Breast epithelium (tissue), 3 donors: ENCODE measurements at regions not wholly inside any gene's neighbourhood (a gene's known extent, or its start where the extent isn't known, plus 50 kb on each side); places are given as distances from the start of the nearest gene placed in this dataset.

Source experiments
- POLR2A ChIP-seq: fragments of 450-650 bp; IDR thresholded peaks from one replicate; pipeline ENCODE4 v1.6.1; 2016; ENCODE audit warnings: antibody characterized with exemption, mild to moderate bottlenecking, moderate library complexity
- TF ChIP-seq, protein P1 (sequence below), 3 donors: fragments of 450-650 bp; IDR thresholded peaks; one replicate each; pipeline ENCODE4 v1.5.1; 2016 to 2017; ENCODE audit warnings: antibody characterized with exemption in 3 of 3, mild to moderate bottlenecking in 3 of 3, moderate library complexity in 3 of 3

DNA sequence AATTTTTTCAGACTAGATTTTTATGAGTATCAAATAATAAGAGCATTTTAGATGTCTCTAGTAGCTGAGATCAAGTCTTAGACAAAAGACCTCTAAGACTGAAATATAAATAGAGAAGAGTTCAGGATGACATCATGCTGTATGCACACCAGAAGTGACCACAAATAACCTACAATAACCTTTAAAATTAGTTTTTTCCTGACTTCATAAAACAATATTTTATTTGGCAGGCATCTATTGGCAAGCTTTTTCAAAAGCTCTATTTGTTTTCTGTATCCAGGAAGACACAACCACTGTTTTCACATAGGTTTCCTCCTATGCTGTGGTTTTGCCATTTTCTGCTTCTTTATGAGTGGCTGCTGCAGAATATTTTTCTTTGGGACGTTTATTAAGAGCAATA is 359.1 kb downstream of the CRPPA start:
- TF ChIP-seq, protein P1, sequence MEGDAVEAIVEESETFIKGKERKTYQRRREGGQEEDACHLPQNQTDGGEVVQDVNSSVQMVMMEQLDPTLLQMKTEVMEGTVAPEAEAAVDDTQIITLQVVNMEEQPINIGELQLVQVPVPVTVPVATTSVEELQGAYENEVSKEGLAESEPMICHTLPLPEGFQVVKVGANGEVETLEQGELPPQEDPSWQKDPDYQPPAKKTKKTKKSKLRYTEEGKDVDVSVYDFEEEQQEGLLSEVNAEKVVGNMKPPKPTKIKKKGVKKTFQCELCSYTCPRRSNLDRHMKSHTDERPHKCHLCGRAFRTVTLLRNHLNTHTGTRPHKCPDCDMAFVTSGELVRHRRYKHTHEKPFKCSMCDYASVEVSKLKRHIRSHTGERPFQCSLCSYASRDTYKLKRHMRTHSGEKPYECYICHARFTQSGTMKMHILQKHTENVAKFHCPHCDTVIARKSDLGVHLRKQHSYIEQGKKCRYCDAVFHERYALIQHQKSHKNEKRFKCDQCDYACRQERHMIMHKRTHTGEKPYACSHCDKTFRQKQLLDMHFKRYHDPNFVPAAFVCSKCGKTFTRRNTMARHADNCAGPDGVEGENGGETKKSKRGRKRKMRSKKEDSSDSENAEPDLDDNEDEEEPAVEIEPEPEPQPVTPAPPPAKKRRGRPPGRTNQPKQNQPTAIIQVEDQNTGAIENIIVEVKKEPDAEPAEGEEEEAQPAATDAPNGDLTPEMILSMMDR (IDR thresholded peaks at IDR 0.05): no peak
- no peak for TF ChIP-seq POLR2A
